ENCODE measurements at regions not wholly inside any gene's neighbourhood (a gene's known extent, or its start where the extent isn't known, plus 50 kb on each side); places are given as distances from the start of the nearest gene placed in this dataset.
"Not testable (repeated sequence)": the region's sequence is repeated elsewhere in the genome, so short reads cannot be mapped to it uniquely, and the experiment has no call there.

GRCh38 chr18:65671621-65672415 lies 79.0 kb upstream of the CDH7 start:
- no peak overlapping the region for H3K4me3 Mint-ChIP-seq
- no peaks in the 10 kb centered on the region for H3K27me3 Mint-ChIP-seq
- H3K4me1 Mint-ChIP-seq = no peaks in the 10 kb centered on the region
- no peaks in the 10 kb centered on the region for H3K36me3 Mint-ChIP-seq
- no peak overlapping the region for H3K27ac Mint-ChIP-seq
- peaks cover 4% of the 10 kb centered on the region for H3K9me3 Mint-ChIP-seq
- DNase-seq = no peak

- H3K27ac Mint-ChIP-seq, H3K36me3 Mint-ChIP-seq, H3K4me3 Mint-ChIP-seq, DNase-seq, H3K27me3 Mint-ChIP-seq, H3K4me1 Mint-ChIP-seq, H3K9me3 Mint-ChIP-seq: not testable (repeated sequence)
Measured at GRCh38 chr18:65670145-65670544, 80.7 kb upstream of the CDH7 start.

GRCh38 chr18:65661391-65661790 lies 89.4 kb upstream of the CDH7 start:
- H3K4me3 Mint-ChIP-seq = no peak overlapping the region
- H3K36me3 Mint-ChIP-seq = no peaks in the 10 kb centered on the region
- no peaks in the 10 kb centered on the region for H3K4me1 Mint-ChIP-seq
- peaks cover 7% of the 10 kb centered on the region for H3K9me3 Mint-ChIP-seq
- no peak overlapping the region for H3K27ac Mint-ChIP-seq
- no peak for DNase-seq
- no peaks in the 10 kb centered on the region for H3K27me3 Mint-ChIP-seq

- H3K4me1 Mint-ChIP-seq = no peaks in the 10 kb centered on the region
- no peak for DNase-seq
- no peaks in the 10 kb centered on the region for H3K36me3 Mint-ChIP-seq
- no peak overlapping the region for H3K4me3 Mint-ChIP-seq
- H3K9me3 Mint-ChIP-seq = peaks cover 7% of the 10 kb centered on the region
- H3K27ac Mint-ChIP-seq = no peak overlapping the region
- no peaks in the 10 kb centered on the region for H3K27me3 Mint-ChIP-seq
Measured at GRCh38 chr18:65659912-65660311, 90.9 kb upstream of the CDH7 start.

DNA sequence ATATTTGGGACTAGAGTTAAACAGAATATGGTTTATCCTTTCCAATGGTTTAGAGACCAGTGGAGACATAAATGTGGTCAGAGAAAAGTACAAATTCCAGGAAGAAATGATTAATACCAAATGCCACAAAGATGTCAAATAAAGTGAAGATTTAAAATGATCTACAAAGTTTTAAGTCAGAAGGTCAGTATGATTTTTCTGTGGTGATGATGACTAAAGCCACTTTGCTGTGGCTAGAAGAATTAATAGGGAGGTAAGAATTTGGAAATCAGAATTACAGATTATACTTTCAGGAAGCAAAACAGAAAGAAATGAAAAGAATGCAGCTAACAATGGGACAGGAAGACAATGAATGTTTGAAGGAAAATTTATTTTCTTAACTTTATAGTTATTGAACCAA lies 91.5 kb upstream of the CDH7 start:
- Mint-ChIP-seq H3K4me1 (no peaks in the 10 kb centered on the region), H3K27me3 (no peaks in the 10 kb centered on the region), H3K9me3 (peaks cover 7% of the 10 kb centered on the region), H3K4me3 (no peak overlapping the region), H3K36me3 (no peaks in the 10 kb centered on the region), H3K27ac (no peak overlapping the region)
- no peak for DNase-seq

DNA sequence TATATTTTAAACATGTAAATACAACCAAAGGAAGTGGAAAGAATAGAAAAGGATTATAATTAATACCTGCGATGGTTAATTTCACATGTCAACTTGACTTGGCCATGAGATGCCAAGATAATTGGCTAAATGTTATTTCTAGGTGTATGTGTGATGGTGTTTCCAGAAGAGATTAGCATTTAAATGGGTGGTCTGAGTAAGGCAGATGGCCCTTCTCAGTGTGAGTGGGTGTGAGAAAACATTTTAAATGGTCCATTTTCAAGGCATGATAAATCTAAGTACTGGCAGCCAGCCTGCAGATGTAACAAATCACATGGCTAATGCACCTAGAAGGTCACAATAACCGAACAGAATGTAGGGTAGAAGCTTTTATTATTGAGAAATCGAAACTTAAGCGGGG lies 99.6 kb upstream of the CDH7 start:
- H3K4me1 Mint-ChIP-seq = no peaks in the 10 kb centered on the region
- no peaks in the 10 kb centered on the region for H3K27me3 Mint-ChIP-seq
- no peak overlapping the region for H3K4me3 Mint-ChIP-seq
- H3K9me3 Mint-ChIP-seq = no peaks in the 10 kb centered on the region
- H3K27ac Mint-ChIP-seq = no peak overlapping the region
- H3K36me3 Mint-ChIP-seq = no peaks in the 10 kb centered on the region
- DNase-seq = no peak

DNA sequence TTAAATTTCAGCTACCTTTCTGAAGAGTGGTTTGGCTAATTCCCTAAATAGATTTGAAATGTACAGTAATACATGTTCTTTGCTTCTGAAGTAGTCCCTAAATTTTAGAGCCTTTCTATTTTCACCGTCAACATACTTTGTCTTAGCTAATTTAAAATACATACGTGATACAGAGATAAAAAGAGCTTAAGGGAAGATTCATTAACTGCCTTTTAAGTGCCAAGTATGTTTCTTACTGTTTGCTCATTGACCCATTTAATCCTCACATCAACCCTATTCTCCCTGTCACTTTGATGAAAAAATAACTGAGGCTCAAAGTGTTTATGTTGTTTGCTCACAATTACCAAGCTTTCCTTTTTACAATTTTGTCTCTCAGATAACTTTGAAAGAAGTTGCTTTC lies 118.6 kb upstream of the CDH7 start:
- no peak overlapping the region for H3K4me3 Mint-ChIP-seq
- no peak for DNase-seq
- H3K27me3 Mint-ChIP-seq = no peaks in the 10 kb centered on the region
- peaks cover 4% of the 10 kb centered on the region for H3K9me3 Mint-ChIP-seq
- H3K4me1 Mint-ChIP-seq = no peaks in the 10 kb centered on the region
- no peaks in the 10 kb centered on the region for H3K36me3 Mint-ChIP-seq
- H3K27ac Mint-ChIP-seq = no peak overlapping the region

DNA sequence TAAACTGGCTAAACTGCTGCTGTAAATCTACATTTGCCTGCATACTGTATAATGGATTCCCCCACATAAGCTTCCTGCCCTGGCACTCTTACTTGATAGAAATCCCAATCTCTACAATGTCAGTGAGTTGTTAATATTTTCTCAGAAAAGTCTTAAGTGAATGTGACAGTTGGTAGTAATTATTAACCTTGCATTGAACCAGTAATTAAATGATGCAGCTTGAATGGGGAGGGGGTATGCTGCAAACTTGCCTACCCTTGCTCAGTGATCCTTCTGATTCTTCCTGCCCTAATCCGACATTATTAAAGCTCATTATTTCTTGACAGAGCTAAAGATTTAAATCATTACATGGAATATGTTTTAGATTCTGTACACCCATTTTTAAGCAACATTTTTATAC lies 119.0 kb upstream of the CDH7 start:
- Mint-ChIP-seq H3K4me3 (no peak overlapping the region), H3K27me3 (no peaks in the 10 kb centered on the region), H3K4me1 (no peaks in the 10 kb centered on the region), H3K27ac (no peak overlapping the region), H3K36me3 (no peaks in the 10 kb centered on the region), H3K9me3 (peaks cover 4% of the 10 kb centered on the region)
- no peak for DNase-seq

GRCh38 chr18:65628390-65628789 lies 122.4 kb upstream of the CDH7 start:
- Mint-ChIP-seq H3K27me3 (no peaks in the 10 kb centered on the region), H3K36me3 (no peaks in the 10 kb centered on the region), H3K27ac (no peak overlapping the region), H3K9me3 (no peaks in the 10 kb centered on the region), H3K4me1 (no peaks in the 10 kb centered on the region), H3K4me3 (no peak overlapping the region)
- no peak for DNase-seq

DNA sequence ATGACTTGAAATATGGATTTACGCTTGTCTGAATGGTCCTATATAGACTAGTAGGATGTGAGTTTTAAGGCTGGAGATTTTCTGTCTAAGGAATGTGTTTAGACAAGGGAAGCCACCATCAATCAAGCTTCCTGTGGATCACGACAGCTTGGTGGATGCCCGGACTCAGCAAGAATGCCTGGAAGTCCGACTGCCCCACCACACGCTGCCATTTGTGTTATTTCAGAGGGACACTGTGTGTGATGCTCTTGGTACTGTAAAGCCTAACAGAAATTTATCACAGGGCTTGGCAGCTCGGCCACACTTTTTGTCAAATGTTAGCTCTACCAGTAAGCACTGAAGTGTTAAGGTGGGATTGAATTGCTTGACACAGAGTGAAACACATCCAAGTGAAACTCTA lies 127.1 kb upstream of the CDH7 start:
- Mint-ChIP-seq H3K4me3 (no peak overlapping the region), H3K27me3 (no peaks in the 10 kb centered on the region), H3K4me1 (no peaks in the 10 kb centered on the region), H3K9me3 (no peaks in the 10 kb centered on the region), H3K36me3 (no peaks in the 10 kb centered on the region), H3K27ac (no peak overlapping the region)
- no peak for DNase-seq

DNA sequence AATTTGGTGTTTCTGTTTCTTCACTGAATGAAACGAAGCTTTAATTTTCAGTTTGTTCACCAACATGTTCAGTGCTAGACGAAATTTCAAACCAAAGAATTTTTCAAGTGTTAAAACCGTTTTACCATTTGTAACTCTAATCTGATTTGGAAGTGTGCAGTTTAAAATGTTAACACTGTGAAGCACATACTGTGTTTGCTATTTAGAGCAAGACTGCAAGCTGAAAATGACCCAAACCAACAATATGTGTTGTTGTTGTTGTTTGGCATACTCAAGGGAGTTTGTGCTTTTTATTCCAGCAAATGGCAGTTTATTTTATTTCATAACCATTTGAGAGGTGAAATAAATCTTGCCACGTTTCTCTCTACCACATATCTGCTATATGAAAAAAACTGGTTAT lies 128.4 kb upstream of the CDH7 start:
- no peaks in the 10 kb centered on the region for H3K4me1 Mint-ChIP-seq
- no peaks in the 10 kb centered on the region for H3K27me3 Mint-ChIP-seq
- no peak for DNase-seq
- peaks cover 6% of the 10 kb centered on the region for H3K9me3 Mint-ChIP-seq
- H3K36me3 Mint-ChIP-seq = no peaks in the 10 kb centered on the region
- H3K27ac Mint-ChIP-seq = no peak overlapping the region
- no peak overlapping the region for H3K4me3 Mint-ChIP-seq

- H3K4me3 Mint-ChIP-seq = no peak overlapping the region
- H3K9me3 Mint-ChIP-seq = peaks cover 7% of the 10 kb centered on the region
- no peaks in the 10 kb centered on the region for H3K27me3 Mint-ChIP-seq
- no peaks in the 10 kb centered on the region for H3K36me3 Mint-ChIP-seq
- H3K4me1 Mint-ChIP-seq = no peaks in the 10 kb centered on the region
- no peak overlapping the region for H3K27ac Mint-ChIP-seq
- no peak for DNase-seq
Measured at GRCh38 chr18:65620076-65620696, 130.6 kb upstream of the CDH7 start.

GRCh38 chr18:65610939-65611338 lies 139.9 kb upstream of the CDH7 start:
- H3K27me3 Mint-ChIP-seq = no peaks in the 10 kb centered on the region
- no peak for DNase-seq
- H3K9me3 Mint-ChIP-seq = peaks cover 7% of the 10 kb centered on the region
- H3K27ac Mint-ChIP-seq = no peak overlapping the region
- H3K36me3 Mint-ChIP-seq = no peaks in the 10 kb centered on the region
- H3K4me1 Mint-ChIP-seq = no peaks in the 10 kb centered on the region
- no peak overlapping the region for H3K4me3 Mint-ChIP-seq

GRCh38 chr18:65608471-65608870 lies 142.3 kb upstream of the CDH7 start:
- Mint-ChIP-seq H3K4me1 (no peaks in the 10 kb centered on the region), H3K4me3 (no peak overlapping the region), H3K9me3 (peaks cover 7% of the 10 kb centered on the region), H3K27ac (no peak overlapping the region), H3K36me3 (no peaks in the 10 kb centered on the region), H3K27me3 (no peaks in the 10 kb centered on the region)
- no peak for DNase-seq

GRCh38 chr18:65607161-65607560 lies 143.7 kb upstream of the CDH7 start:
- H3K4me1 Mint-ChIP-seq = no peaks in the 10 kb centered on the region
- peaks cover 5% of the 10 kb centered on the region for H3K9me3 Mint-ChIP-seq
- H3K4me3 Mint-ChIP-seq = no peak overlapping the region
- DNase-seq = no peak
- no peak overlapping the region for H3K27ac Mint-ChIP-seq
- no peaks in the 10 kb centered on the region for H3K27me3 Mint-ChIP-seq
- no peaks in the 10 kb centered on the region for H3K36me3 Mint-ChIP-seq

DNA sequence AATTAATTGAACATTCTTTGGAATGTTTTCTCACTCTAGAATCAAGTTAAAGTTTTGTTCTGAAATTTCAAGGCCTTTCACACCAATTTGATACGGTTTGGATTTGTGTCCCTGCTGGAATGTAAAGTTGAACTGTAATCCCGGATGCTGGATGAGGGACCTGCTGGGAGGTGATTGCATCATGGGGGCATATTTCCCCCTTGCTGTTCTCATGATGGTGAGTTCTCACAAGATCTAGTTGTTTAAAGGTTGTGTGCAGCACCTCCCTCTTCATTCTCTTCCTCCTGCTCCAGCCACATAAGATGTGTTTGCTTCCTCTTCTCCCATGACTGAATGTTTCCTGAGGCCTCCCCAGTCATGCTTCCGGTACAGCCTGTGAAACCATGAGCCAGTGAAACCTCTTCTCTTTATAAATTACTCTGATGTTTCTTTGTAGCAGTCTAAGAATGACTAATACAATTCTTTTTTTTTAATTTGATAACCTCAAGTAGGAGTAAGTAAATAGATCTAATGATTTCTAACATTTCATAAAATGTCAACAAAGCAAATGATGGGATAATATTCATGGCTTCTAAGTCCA lies 144.2 kb upstream of the CDH7 start:
- Mint-ChIP-seq H3K36me3 (no peaks in the 10 kb centered on the region), H3K4me3 (no peak overlapping the region), H3K27me3 (no peaks in the 10 kb centered on the region), H3K27ac (no peak overlapping the region), H3K4me1 (no peaks in the 10 kb centered on the region), H3K9me3 (peaks cover 5% of the 10 kb centered on the region)
- DNase-seq = no peak
